Vagina (tissue), 2 donors: ENCODE measurements at regions not wholly inside any gene's neighbourhood (a gene's known extent, or its start where the extent isn't known, plus 50 kb on each side); places are given as distances from the start of the nearest gene placed in this dataset.

Experiments used
- CTCF ChIP-seq, 3 experiments: fragments of 450-650 bp in 2 of 3; fragments of 200-600 bp in 1 of 3; sonication (generic) in 1 of 3; IDR thresholded peaks; one replicate each; pipeline ENCODE4 v1.5.1; 2017 to 2019; ENCODE audit warnings: antibody characterized with exemption in 3 of 3, mild to moderate bottlenecking in 2 of 3, moderate library complexity in 2 of 3
- POLR2A ChIP-seq, 2 donors: fragments of 450-650 bp; IDR thresholded peaks; one replicate each; pipeline ENCODE4 v1.6.1; 2017; ENCODE audit warnings: antibody characterized with exemption in 2 of 2, mild to moderate bottlenecking in 2 of 2, moderate library complexity in 2 of 2
- POLR2AphosphoS5 ChIP-seq, 2 donors: sonication (generic); formaldehyde crosslinking; IDR thresholded peaks; one replicate each; pipeline ENCODE4 v1.9.0; 2017; ENCODE audit warnings: antibody characterized with exemption in 2 of 2, mild to moderate bottlenecking in 2 of 2, low read depth in 1 of 2; ENCODE audit not compliant: insufficient read depth in 1 of 2

DNA sequence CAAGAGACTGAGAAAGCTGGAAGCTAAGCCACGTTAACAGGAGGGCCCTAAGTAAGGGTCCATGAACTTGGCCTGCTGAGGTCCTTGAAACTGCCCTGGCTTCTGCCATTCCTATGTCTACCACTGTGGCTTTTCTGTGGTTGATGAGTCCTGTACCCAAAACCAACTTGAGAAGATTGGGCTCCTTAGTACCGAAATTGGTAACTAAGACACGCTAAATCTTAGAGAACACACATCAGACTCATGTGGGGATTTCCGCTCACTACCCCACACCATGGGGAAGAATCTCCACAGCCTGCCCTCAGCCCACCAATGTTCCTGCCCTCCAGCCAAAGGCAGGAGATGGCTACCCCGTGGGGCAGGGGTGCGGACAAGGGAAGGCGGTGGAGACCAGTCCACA, 232.9 kb downstream of the SPTSSA start:
- no peak for TF ChIP-seq CTCF (IDR thresholded peaks at IDR 0.05)
- no peak for TF ChIP-seq POLR2A (IDR thresholded peaks at IDR 0.05)
- TF ChIP-seq POLR2AphosphoS5 (IDR thresholded peaks at IDR 0.05; ENCODE audit: insufficient read depth in 1 of 2, low read depth in 1 of 2) = no peak
